ENCODE measurements at regions not wholly inside any gene's neighbourhood (a gene's known extent, or its start where the extent isn't known, plus 50 kb on each side); places are given as distances from the start of the nearest gene placed in this dataset.

- Histone ChIP-seq H2AK5ac (ENCODE audit: low read depth, low read length) (no peak overlapping the region), H3K4me1 (replicated peaks in 1 of 4; ENCODE audit: control insufficient read depth in 3 of 4, insufficient read depth in 4 of 4, low read length in 3 of 4) (no peaks in the 10 kb centered on the region), H3K56ac (replicated peaks; ENCODE audit: insufficient read length, low read depth, low read length) (no peak overlapping the region), H3K4me2 (ENCODE audit: insufficient read depth in 1 of 2, low read depth in 2 of 2, low read length in 2 of 2) (no peak overlapping the region), H2BK120ac (replicated peaks; ENCODE audit: low read depth, low read length) (no peak overlapping the region), H2BK5ac (ENCODE audit: low read depth, low read length) (no peak overlapping the region), H3K27ac (ENCODE audit: low read depth, low read length) (no peak overlapping the region), H3K18ac (ENCODE audit: extremely low read depth, low read length) (no peak overlapping the region), H3K79me2 (ENCODE audit: control insufficient read depth in 1 of 2, insufficient read depth in 2 of 2, low read length in 2 of 2) (no peaks in the 10 kb centered on the region), H3K27me3 (replicated peaks in 1 of 4; ENCODE audit: control insufficient read depth in 3 of 4, extremely low read depth in 1 of 4, insufficient read depth in 3 of 4, low read length in 3 of 4) (no peaks in the 10 kb centered on the region), H2AFZ (ENCODE audit: low read length) (no peak overlapping the region), H2BK20ac (ENCODE audit: low read length) (no peak overlapping the region), H2BK15ac (ENCODE audit: low read length) (no peak overlapping the region), H3K4ac (replicated peaks; ENCODE audit: insufficient read length, low read depth, low read length) (no peak overlapping the region), H4K8ac (ENCODE audit: extremely low read depth, insufficient read depth, low read length) (no peak overlapping the region), H3K79me1 (ENCODE audit: low read depth, low read length) (no peaks in the 10 kb centered on the region), H3K9me3 (ENCODE audit: insufficient read depth in 2 of 2, low read depth in 1 of 2, low read length in 1 of 2) (no peaks in the 10 kb centered on the region), H3K14ac (ENCODE audit: insufficient read length) (no peak overlapping the region), H3K23me2 (ENCODE audit: low read depth, low read length) (no peaks in the 10 kb centered on the region), H3K36me3 (ENCODE audit: control insufficient read depth in 2 of 4, insufficient read depth in 4 of 4, low read length in 3 of 4) (no peaks in the 10 kb centered on the region), H2BK12ac (ENCODE audit: low read depth, low read length) (no peak overlapping the region), H4K91ac (replicated peaks; ENCODE audit: insufficient read length, low read length) (no peak overlapping the region), H4K20me1 (replicated peaks in 1 of 2; ENCODE audit: control insufficient read depth in 1 of 2, insufficient read depth in 2 of 2, low read length in 2 of 2) (no peaks in the 10 kb centered on the region), H3K23ac (ENCODE audit: insufficient read length) (no peak overlapping the region), H3K9ac (replicated peaks in 1 of 4; ENCODE audit: extremely low read depth in 1 of 4, low read depth in 3 of 4, low read length in 3 of 4) (no peak overlapping the region), H3K4me3 (ENCODE audit: extremely low read depth in 1 of 4, insufficient read depth in 2 of 4, low read depth in 3 of 4, low read length in 4 of 4) (no peak overlapping the region), H4K5ac (ENCODE audit: insufficient read length, low read depth, low read length) (no peak overlapping the region)
- FAIRE-seq (no peak), DNase-seq (ENCODE audit: low read depth in 1 of 2, low spot score in 2 of 2) (no peak)
- CTCF ChIA-PET (ENCODE audit: partially characterized antibody): interaction anchor here (0.6 kb wide), 1 partner anchor 776 kb away, joined by 3 read pairs; no protein-coding TSS in a partner anchor
- POLR2A ChIA-PET (ENCODE audit: partially characterized antibody): no interaction called here
- TF ChIP-seq SRF (IDR thresholded peaks at IDR 0.05; ENCODE audit: low read depth, low read length): peak; percentile 56; the same call in 1 of the 2 replicates
- no peak for TF ChIP-seq KDM4A (IDR thresholded peaks at IDR 0.05; ENCODE audit: low read depth, low read length, severe bottlenecking)
- WGBS, 2 experiments (ENCODE audit: extremely low coverage in 1 of 2, insufficient coverage in 1 of 2, insufficient read length in 1 of 2, insufficient replicate concordance in 2 of 2, low coverage in 1 of 2, low lambda C conversion rate in 2 of 2, missing lambda C conversion rate in 1 of 2): 84% methylated on average over 4 of the region's 4 CpGs; no CpG with 5 or more reads in 1 of the 2 experiments
These were observed 112.5 kb upstream of the FKBP1C start for GRCh38 chr6:63098789-63099188.
